IMR-90 (cell line): ENCODE measurements at regions not wholly inside any gene's neighbourhood (a gene's known extent, or its start where the extent isn't known, plus 50 kb on each side); places are given as distances from the start of the nearest gene placed in this dataset.
A peak's percentile ranks its signal among the peaks of the same experiment; 100 is the strongest.

Source experiments
- ATAC-seq: fragments of 200-7000 bp; cut with Tn5 transposase; 2 replicates; pipeline ENCODE4 v1.9.1; 2020; ENCODE audit warnings: low read depth, mild to moderate bottlenecking, moderate library complexity
- BruUV-seq: library from RNA; stranded (reverse); fragments of 400-500 nt; replicated peaks from 2 replicates; lab custom pipeline; 2021; lab: Mats Ljungman, UMichigan
- CTCF ChIA-PET: fragments of 300-600 bp; formaldehyde crosslinking; extraction: SDS; loops from one replicate; lab custom pipeline; 2021; ENCODE audit warnings: antibody characterized with exemption; lab: Yijun Ruan, JAX
- POLR2A ChIA-PET: fragments of 300-600 bp; sonication (Branson Sonifier 250); formaldehyde crosslinking; loops from one replicate; lab custom pipeline; 2022; ENCODE audit warnings: antibody characterized with exemption; ENCODE audit not compliant: unreplicated experiment; lab: Charles Lee
- DNase-seq: peaks from one replicate; pipeline ENCODE4 v3.0.0; 2013
- H2AFZ ChIP-seq: replicated peaks from 2 replicates; pipeline ENCODE3; 2013; ENCODE audit warnings: low read length, mild to moderate bottlenecking; ENCODE audit not compliant: poor library complexity
- H2AK5ac ChIP-seq: 2 replicates; pipeline ENCODE4 v1.6.1; 2013; ENCODE audit warnings: low read depth, low read length, inconsistent platforms
- H2AK9ac ChIP-seq: replicated peaks from 2 replicates; pipeline ENCODE3; 2013; ENCODE audit warnings: mild to moderate bottlenecking, low read depth, low read length, moderate library complexity; ENCODE audit not compliant: poor library complexity
- H2BK120ac ChIP-seq: 2 replicates; pipeline ENCODE4 v1.6.1; 2013; ENCODE audit warnings: low read depth, low read length, inconsistent platforms
- H2BK15ac ChIP-seq: 3 replicates; pipeline ENCODE4 v1.6.1; 2013; ENCODE audit warnings: low read depth, low read length, inconsistent platforms
- H2BK20ac ChIP-seq: 2 replicates; pipeline ENCODE4 v1.6.1; 2013; ENCODE audit warnings: low read depth, mild to moderate bottlenecking, inconsistent platforms, low read length, moderate library complexity
- H2BK5ac ChIP-seq: 2 replicates; pipeline ENCODE4 v1.6.1; 2013; ENCODE audit warnings: mild to moderate bottlenecking, low read depth, low read length, inconsistent platforms; ENCODE audit not compliant: poor library complexity, severe bottlenecking
- H3K14ac ChIP-seq: replicated peaks from 2 replicates; pipeline ENCODE4 v1.6.1; 2013; ENCODE audit warnings: low read depth, low read length, inconsistent platforms
- H3K18ac ChIP-seq: 2 replicates; pipeline ENCODE4 v1.6.1; 2013; ENCODE audit warnings: low read depth, low read length, control low read depth
- H3K23ac ChIP-seq: 2 replicates; pipeline ENCODE4 v1.6.1; 2013; ENCODE audit warnings: low read depth, low read length, inconsistent platforms
- H3K27ac ChIP-seq: 2 replicates; pipeline ENCODE4 v1.5.1; 2013; ENCODE audit warnings: mild to moderate bottlenecking, control low read depth, low read length; ENCODE audit not compliant: insufficient read depth
- H3K27me3 ChIP-seq: 2 replicates; pipeline ENCODE4 v1.6.1; 2013; ENCODE audit warnings: low read length; ENCODE audit not compliant: control insufficient read depth, insufficient read depth
- H3K36me3 ChIP-seq: 2 replicates; pipeline ENCODE4 v1.6.1; 2013; ENCODE audit warnings: low read length, mixed read lengths; ENCODE audit not compliant: control insufficient read depth, insufficient read depth
- H3K4ac ChIP-seq: 2 replicates; pipeline ENCODE4 v1.6.1; 2013; ENCODE audit warnings: low read depth, low read length, inconsistent platforms
- H3K4me1 ChIP-seq: 2 replicates; pipeline ENCODE4 v1.6.1; 2013; ENCODE audit warnings: low read length, mixed read lengths; ENCODE audit not compliant: control insufficient read depth, insufficient read depth
- H3K4me2 ChIP-seq: 2 replicates; pipeline ENCODE4 v1.6.1; 2013; ENCODE audit warnings: low read depth, mild to moderate bottlenecking, control low read depth, low read length, moderate library complexity
- H3K4me3 ChIP-seq: 2 replicates; pipeline ENCODE4 v1.5.1; 2013; ENCODE audit warnings: low read depth, mild to moderate bottlenecking, control low read depth, low read length, moderate library complexity; ENCODE audit not compliant: insufficient read depth
- H3K56ac ChIP-seq: 2 replicates; pipeline ENCODE4 v1.6.1; 2013; ENCODE audit warnings: low read length, inconsistent platforms; ENCODE audit not compliant: insufficient read depth; ENCODE audit errors: extremely low read depth
- H3K79me1 ChIP-seq, 2 experiments: 2 replicates each; pipeline ENCODE4 v1.6.1; 2013; ENCODE audit warnings: low read length in 2 of 2, inconsistent platforms in 1 of 2, low read depth in 1 of 2
- H3K9ac ChIP-seq: 2 replicates; pipeline ENCODE4 v1.6.1; 2013; ENCODE audit warnings: low read depth, low read length, control low read depth
- H3K9me1 ChIP-seq: 2 replicates; pipeline ENCODE4 v1.6.1; 2013; ENCODE audit warnings: low read length, inconsistent platforms; ENCODE audit not compliant: insufficient read depth
- H3K9me3 ChIP-seq: 2 replicates; pipeline ENCODE4 v1.6.1; 2013; ENCODE audit warnings: low read length; ENCODE audit not compliant: control insufficient read depth, insufficient read depth
- H4K20me1 ChIP-seq: 2 replicates; pipeline ENCODE4 v1.6.1; 2013; ENCODE audit warnings: low read length, inconsistent platforms; ENCODE audit not compliant: insufficient read depth
- H4K5ac ChIP-seq: 2 replicates; pipeline ENCODE4 v1.6.1; 2013; ENCODE audit warnings: mild to moderate bottlenecking, low read depth, low read length, control low read depth
- H4K8ac ChIP-seq, 2 experiments: 2 replicates each; pipeline ENCODE4 v1.6.1; 2013; ENCODE audit warnings: low read depth in 2 of 2, low read length in 2 of 2, control low read depth in 1 of 2, inconsistent platforms in 1 of 2
- H4K91ac ChIP-seq: 2 replicates; pipeline ENCODE4 v1.6.1; 2013; ENCODE audit warnings: low read depth, low read length, inconsistent platforms; ENCODE audit not compliant: insufficient read depth
- BHLHE40 ChIP-seq: fragments of 150-350 bp; IDR thresholded peaks from 2 replicates; pipeline ENCODE4 v1.6.1; 2016; ENCODE audit warnings: mild to moderate bottlenecking, low read depth, low read length
- CEBPB ChIP-seq: IDR thresholded peaks from 2 replicates; pipeline ENCODE4 v1.6.1; 2012; ENCODE audit warnings: low read depth, low read length, improper control_type of control experiment
- FOS ChIP-seq: fragments of 150-350 bp; IDR thresholded peaks from 2 replicates; pipeline ENCODE4 v1.6.1; 2016; ENCODE audit warnings: low read depth, low read length
- MAFK ChIP-seq: IDR thresholded peaks from 2 replicates; pipeline ENCODE4 v1.6.1; 2012; ENCODE audit warnings: low read depth, low read length, improper control_type of control experiment
- MAZ ChIP-seq: IDR thresholded peaks from 2 replicates; pipeline ENCODE4 v1.6.1; 2012; ENCODE audit warnings: low read depth, mild to moderate bottlenecking, low read length, improper control_type of control experiment, moderate library complexity, borderline replicate concordance
- RAD21 ChIP-seq: IDR thresholded peaks from 2 replicates; pipeline ENCODE4 v1.6.1; 2012; ENCODE audit warnings: low read length, improper control_type of control experiment
- WGBS, 2 experiments: methylation state at CpG; one replicate each; pipeline versions ENCODE4 v1.1.5 to v1.1.7; 2013; ENCODE audit warnings: missing lambda C conversion rate in 2 of 2; ENCODE audit not compliant: insufficient read length in 1 of 2; ENCODE audit errors: extremely low coverage in 2 of 2; 5-methylcytosine and 5-hydroxymethylcytosine counted together
- dilution Hi-C: fragments of 300-500 bp; cut with HindIII; formaldehyde crosslinking; loops from one replicate; pipeline ENCODE4 v1.14.3; 2018; ENCODE audit warnings: low sequenced_read_pairs; ENCODE audit not compliant: unreplicated experiment
- in situ Hi-C: fragments of 300-500 bp; cut with MboI; formaldehyde crosslinking; loops from 3 replicates; pipeline ENCODE4 v1.14.3; 2019; ENCODE audit warnings: low sequenced_read_pairs, inconsistent platforms, mixed read lengths
- intact Hi-C: fragments of 100-400 bp; cut with micrococcal nuclease; formaldehyde crosslinking; loops from 2 replicates; pipeline ENCODE4 v1.10.0; 2022

GRCh38 chr5:39775086-39775796 is 350.5 kb upstream of the DAB2 start:
- no TSS peak for BruUV-seq
- Histone ChIP-seq H3K4me3 (no peak overlapping the region), H4K8ac (peak overlapping the region; percentile 94 to 96), H2BK15ac (peak overlapping the region; percentile 99), H2BK120ac (peak overlapping the region; percentile 99), H3K18ac (peak overlapping the region; percentile 99; the same call in 1 of the 2 replicates), H3K27ac (no peak overlapping the region; the same call in 1 of the 2 replicates), H2BK5ac (peak overlapping the region; percentile 98), H3K9me1 (peaks cover 5% of the 10 kb centered on the region; the same call in 1 of the 2 replicates), H4K20me1 (no peaks in the 10 kb centered on the region), H3K9ac (no peak overlapping the region; the same call in 1 of the 2 replicates), H3K4ac (peak overlapping the region; percentile 78; the same call in 1 of the 2 replicates), H4K5ac (peak overlapping the region; percentile 89; the same call in 1 of the 2 replicates), H3K4me2 (peak overlapping the region; percentile 5; the same call in 1 of the 2 replicates), H3K56ac (peak overlapping the region; percentile 14; the same call in 1 of the 2 replicates), H3K4me1 (peaks cover 13% of the 10 kb centered on the region), H2AK5ac (peak overlapping the region; percentile 89), H3K14ac (peak overlapping the region; percentile 84), H2AFZ (no peak overlapping the region), H3K27me3 (no peaks in the 10 kb centered on the region), H4K91ac (peak overlapping the region; percentile 84), H2BK20ac (peak overlapping the region; percentile 96), H3K79me1 (no peaks in the 10 kb centered on the region), H3K9me3 (no peaks in the 10 kb centered on the region), H3K36me3 (no peaks in the 10 kb centered on the region), H2AK9ac (no peak overlapping the region), H3K23ac (peak overlapping the region; percentile 66)
- in situ Hi-C loops = no loop called here
- TF ChIP-seq BHLHE40 (no peak), CEBPB (peak; percentile 79), FOS (peak; percentile 81), MAFK (peak; percentile 66), RAD21 (no peak), MAZ (no peak)
- no CpG with 5 or more reads among the region's 2 CpGs for WGBS, 2 experiments
- peak; percentile 92 for DNase-seq
- ChIA-PET CTCF (interaction anchor here (1.0 kb wide), 1 partner anchor 25 kb away, joined by 3 read pairs; no protein-coding TSS in a partner anchor), POLR2A (no interaction called here)
- peak; percentile 96 for ATAC-seq
- intact Hi-C loops = loop anchor here (2.0 kb wide), 1 partner anchor 14 kb away; no protein-coding TSS in a partner anchor
- dilution Hi-C loops = no loop called here
